ENCODE measurements at regions not wholly inside any gene's neighbourhood (a gene's known extent, or its start where the extent isn't known, plus 50 kb on each side); places are given as distances from the start of the nearest gene placed in this dataset.
"Not testable (repeated sequence)": the region's sequence is repeated elsewhere in the genome, so short reads cannot be mapped to it uniquely, and the experiment has no call there.

DNA sequence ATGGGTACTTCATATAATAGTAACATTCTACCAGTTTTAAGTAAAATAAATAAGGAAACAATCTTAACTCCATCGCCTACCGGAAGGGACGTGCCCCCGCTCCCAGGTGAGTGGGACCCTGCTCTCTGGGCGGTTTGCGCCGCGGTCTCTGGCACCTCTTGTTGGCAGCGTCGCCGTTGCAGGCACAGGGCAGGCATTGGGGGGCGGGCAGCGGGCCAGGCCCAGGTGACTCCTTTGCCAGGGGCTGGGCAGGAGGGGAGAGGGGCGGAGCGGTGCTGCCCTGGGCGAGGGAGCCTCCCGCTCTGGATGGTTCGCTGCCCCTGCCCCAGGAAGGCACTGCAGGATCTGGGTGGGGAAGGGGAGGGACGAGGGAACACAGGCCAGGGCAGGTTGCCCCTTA, 55.6 kb upstream of the GPR39 start:
- TF ChIP-seq ZNF382 (CRISPR knock-in tag; IDR thresholded peaks at IDR 0.05; ENCODE audit: borderline replicate concordance); ZNF235 (CRISPR knock-in tag; IDR thresholded peaks at IDR 0.05; ENCODE audit: borderline replicate concordance); SRSF4 (IDR thresholded peaks at IDR 0.05; ENCODE audit: low read depth, low read length, poor library complexity, severe bottlenecking); SRF (IDR thresholded peaks at IDR 0.05; ENCODE audit: low read depth, low read length); CTCF (CRISPR knock-in tag; IDR thresholded peaks at IDR 0.05); ZNF772 (CRISPR knock-in tag; IDR thresholded peaks at IDR 0.05): not testable (repeated sequence)
